ENCODE measurements at regions not wholly inside any gene's neighbourhood (a gene's known extent, or its start where the extent isn't known, plus 50 kb on each side); places are given as distances from the start of the nearest gene placed in this dataset.

DNA sequence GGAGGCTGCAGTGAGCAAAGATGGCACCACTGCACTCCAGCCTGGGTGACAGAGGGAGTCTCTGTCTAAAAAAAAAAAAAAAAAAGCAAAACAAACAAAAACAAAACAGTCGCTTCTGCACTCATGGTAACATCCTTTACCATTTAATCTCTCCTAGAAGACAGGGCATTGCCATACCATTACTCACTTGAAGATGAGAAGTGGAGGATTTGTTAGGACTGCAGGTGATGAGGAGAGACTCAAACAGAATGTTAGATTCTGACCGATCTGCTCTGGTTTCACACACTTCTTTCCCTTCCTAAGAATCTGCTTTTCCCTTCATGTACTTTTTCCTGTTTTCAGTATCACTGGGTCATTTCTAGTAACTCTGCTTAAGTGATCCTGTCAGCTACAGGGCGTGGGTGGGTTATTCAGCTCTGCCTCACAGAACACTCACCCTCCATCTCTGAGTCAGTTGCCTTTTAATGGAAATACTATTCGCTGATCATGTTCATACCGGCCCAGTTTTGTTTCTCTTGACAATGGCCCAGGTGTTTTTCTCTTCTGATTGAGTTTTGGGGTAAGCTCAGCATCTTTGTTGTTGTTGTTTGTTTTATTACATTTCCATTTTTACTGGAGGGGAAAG lies 148.0 kb upstream of the ERG start:
- TF ChIP-seq RELA (IDR thresholded peaks at IDR 0.05; ENCODE audit: borderline replicate concordance, partially characterized antibody) (no peak), POLR2AphosphoS5 (IDR thresholded peaks at IDR 0.05; ENCODE audit: low read length) (no peak), HDAC2 (IDR thresholded peaks at IDR 0.05) (no peak)
- TF ChIP-seq, protein P1, sequence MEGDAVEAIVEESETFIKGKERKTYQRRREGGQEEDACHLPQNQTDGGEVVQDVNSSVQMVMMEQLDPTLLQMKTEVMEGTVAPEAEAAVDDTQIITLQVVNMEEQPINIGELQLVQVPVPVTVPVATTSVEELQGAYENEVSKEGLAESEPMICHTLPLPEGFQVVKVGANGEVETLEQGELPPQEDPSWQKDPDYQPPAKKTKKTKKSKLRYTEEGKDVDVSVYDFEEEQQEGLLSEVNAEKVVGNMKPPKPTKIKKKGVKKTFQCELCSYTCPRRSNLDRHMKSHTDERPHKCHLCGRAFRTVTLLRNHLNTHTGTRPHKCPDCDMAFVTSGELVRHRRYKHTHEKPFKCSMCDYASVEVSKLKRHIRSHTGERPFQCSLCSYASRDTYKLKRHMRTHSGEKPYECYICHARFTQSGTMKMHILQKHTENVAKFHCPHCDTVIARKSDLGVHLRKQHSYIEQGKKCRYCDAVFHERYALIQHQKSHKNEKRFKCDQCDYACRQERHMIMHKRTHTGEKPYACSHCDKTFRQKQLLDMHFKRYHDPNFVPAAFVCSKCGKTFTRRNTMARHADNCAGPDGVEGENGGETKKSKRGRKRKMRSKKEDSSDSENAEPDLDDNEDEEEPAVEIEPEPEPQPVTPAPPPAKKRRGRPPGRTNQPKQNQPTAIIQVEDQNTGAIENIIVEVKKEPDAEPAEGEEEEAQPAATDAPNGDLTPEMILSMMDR (IDR thresholded peaks at IDR 0.05 in 2 of 3, conservative IDR thresholded peaks at IDR 0.05 in 1 of 3; ENCODE audit: control insufficient read depth in 2 of 3, extremely low read depth in 1 of 3, insufficient read depth in 1 of 3, low read depth in 3 of 3, low read length in 3 of 3): no peak
- TF ChIP-seq, protein P2, sequence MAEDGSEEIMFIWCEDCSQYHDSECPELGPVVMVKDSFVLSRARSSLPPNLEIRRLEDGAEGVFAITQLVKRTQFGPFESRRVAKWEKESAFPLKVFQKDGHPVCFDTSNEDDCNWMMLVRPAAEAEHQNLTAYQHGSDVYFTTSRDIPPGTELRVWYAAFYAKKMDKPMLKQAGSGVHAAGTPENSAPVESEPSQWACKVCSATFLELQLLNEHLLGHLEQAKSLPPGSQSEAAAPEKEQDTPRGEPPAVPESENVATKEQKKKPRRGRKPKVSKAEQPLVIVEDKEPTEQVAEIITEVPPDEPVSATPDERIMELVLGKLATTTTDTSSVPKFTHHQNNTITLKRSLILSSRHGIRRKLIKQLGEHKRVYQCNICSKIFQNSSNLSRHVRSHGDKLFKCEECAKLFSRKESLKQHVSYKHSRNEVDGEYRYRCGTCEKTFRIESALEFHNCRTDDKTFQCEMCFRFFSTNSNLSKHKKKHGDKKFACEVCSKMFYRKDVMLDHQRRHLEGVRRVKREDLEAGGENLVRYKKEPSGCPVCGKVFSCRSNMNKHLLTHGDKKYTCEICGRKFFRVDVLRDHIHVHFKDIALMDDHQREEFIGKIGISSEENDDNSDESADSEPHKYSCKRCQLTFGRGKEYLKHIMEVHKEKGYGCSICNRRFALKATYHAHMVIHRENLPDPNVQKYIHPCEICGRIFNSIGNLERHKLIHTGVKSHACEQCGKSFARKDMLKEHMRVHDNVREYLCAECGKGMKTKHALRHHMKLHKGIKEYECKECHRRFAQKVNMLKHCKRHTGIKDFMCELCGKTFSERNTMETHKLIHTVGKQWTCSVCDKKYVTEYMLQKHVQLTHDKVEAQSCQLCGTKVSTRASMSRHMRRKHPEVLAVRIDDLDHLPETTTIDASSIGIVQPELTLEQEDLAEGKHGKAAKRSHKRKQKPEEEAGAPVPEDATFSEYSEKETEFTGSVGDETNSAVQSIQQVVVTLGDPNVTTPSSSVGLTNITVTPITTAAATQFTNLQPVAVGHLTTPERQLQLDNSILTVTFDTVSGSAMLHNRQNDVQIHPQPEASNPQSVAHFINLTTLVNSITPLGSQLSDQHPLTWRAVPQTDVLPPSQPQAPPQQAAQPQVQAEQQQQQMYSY (CRISPR knock-in tag; IDR thresholded peaks at IDR 0.05): no peak
- TF ChIP-seq, protein P3, sequence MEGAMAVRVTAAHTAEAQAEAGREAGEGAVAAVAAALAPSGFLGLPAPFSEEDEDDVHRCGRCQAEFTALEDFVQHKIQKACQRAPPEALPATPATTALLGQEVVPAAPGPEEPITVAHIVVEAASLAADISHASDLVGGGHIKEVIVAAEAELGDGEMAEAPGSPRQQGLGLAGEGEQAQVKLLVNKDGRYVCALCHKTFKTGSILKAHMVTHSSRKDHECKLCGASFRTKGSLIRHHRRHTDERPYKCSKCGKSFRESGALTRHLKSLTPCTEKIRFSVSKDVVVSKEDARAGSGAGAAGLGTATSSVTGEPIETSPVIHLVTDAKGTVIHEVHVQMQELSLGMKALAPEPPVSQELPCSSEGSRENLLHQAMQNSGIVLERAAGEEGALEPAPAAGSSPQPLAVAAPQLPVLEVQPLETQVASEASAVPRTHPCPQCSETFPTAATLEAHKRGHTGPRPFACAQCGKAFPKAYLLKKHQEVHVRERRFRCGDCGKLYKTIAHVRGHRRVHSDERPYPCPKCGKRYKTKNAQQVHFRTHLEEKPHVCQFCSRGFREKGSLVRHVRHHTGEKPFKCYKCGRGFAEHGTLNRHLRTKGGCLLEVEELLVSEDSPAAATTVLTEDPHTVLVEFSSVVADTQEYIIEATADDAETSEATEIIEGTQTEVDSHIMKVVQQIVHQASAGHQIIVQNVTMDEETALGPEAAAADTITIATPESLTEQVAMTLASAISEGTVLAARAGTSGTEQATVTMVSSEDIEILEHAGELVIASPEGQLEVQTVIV (IDR thresholded peaks at IDR 0.05; ENCODE audit: borderline replicate concordance, partially characterized antibody): no peak
